HFFc6 (cell line): ENCODE measurements at regions not wholly inside any gene's neighbourhood (a gene's known extent, or its start where the extent isn't known, plus 50 kb on each side); places are given as distances from the start of the nearest gene placed in this dataset.

Experiments used
- DNase-seq: peaks from one replicate; pipeline ENCODE4 v3.0.0-alpha.2; 2018
- H3K27ac Mint-ChIP-seq: 2 replicates; pipeline ENCODE4 v1.8.0; 2020; ENCODE audit warnings: mild to moderate bottlenecking, mixed read lengths
- H3K27me3 Mint-ChIP-seq: 2 replicates; pipeline ENCODE4 v1.8.0; 2021; ENCODE audit warnings: mild to moderate bottlenecking, moderate library complexity, mixed read lengths; ENCODE audit not compliant: insufficient read depth
- H3K36me3 Mint-ChIP-seq: 2 replicates; pipeline ENCODE4 v1.8.0; 2021; ENCODE audit warnings: low read depth, mixed read lengths
- H3K4me1 Mint-ChIP-seq: 2 replicates; pipeline ENCODE4 v1.8.0; 2020; ENCODE audit warnings: low read depth, mixed read lengths
- H3K4me3 Mint-ChIP-seq: 2 replicates; pipeline ENCODE4 v1.8.0; 2020; ENCODE audit warnings: mild to moderate bottlenecking, moderate library complexity, mixed read lengths
- H3K9me3 Mint-ChIP-seq: 2 replicates; pipeline ENCODE4 v1.8.0; 2020; ENCODE audit warnings: mild to moderate bottlenecking, mixed read lengths
- TF ChIP-seq, protein P1 (sequence below): fragments of 200-600 bp; sonication (generic); IDR thresholded peaks from 2 replicates; pipeline ENCODE4 v1.5.0; 2021; ENCODE audit warnings: antibody characterized with exemption, mild to moderate bottlenecking

DNA sequence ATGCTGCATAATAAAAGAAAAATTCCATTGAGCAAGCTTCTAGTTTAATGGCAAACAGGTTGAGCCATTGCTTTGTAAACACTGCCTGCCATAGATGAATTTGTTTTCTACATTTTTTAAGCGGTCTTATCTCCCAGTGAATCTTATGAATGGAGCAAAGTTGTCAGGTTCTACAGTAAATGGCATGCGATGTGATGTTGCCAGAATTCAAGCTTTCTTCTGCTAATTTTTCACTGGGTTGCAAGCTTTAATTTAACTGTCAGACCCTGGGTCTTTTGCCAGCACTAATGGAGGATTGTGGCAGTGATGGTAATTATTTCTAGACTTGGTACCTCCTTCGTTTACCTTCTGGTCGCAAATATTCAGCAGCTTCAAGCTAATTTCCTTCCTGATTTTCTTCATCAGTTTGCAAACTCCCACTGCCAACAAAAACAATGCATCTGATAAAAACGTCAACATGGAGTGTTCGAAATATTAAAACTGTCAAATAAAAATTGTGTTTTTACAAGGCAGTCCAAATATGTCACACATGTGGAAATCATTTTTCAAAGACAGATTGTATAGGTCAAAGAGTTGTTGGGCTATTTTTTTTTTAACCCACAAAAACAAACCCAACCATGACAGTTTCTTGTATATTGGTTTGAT, 274.2 kb upstream of the ERCC4 start:
- H3K27ac Mint-ChIP-seq = no peak overlapping the region
- TF ChIP-seq, protein P1, sequence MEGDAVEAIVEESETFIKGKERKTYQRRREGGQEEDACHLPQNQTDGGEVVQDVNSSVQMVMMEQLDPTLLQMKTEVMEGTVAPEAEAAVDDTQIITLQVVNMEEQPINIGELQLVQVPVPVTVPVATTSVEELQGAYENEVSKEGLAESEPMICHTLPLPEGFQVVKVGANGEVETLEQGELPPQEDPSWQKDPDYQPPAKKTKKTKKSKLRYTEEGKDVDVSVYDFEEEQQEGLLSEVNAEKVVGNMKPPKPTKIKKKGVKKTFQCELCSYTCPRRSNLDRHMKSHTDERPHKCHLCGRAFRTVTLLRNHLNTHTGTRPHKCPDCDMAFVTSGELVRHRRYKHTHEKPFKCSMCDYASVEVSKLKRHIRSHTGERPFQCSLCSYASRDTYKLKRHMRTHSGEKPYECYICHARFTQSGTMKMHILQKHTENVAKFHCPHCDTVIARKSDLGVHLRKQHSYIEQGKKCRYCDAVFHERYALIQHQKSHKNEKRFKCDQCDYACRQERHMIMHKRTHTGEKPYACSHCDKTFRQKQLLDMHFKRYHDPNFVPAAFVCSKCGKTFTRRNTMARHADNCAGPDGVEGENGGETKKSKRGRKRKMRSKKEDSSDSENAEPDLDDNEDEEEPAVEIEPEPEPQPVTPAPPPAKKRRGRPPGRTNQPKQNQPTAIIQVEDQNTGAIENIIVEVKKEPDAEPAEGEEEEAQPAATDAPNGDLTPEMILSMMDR = no peak

DNA sequence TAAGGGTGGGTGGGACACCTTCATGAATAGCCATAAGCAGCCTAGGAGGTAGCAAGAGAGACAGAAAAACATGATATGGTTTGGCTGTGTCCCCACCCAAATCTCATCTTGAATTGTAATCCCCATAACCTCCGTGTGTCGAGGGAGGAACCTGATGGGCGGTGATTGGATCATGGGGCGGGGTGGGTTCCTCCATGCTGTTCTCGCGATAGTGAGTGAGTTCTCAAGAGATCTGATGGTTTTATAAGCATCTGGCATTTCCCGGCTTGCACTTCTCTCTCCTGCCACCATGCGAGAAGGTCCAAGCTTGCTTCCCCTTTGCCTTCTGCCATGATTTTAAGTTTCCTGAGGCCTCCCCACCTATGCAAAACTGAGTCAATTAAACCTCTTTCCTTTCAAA, 259.1 kb upstream of the ERCC4 start:
- Mint-ChIP-seq H3K36me3 (no peaks in the 10 kb centered on the region), H3K4me3 (no peak overlapping the region), H3K4me1 (no peaks in the 10 kb centered on the region), H3K27me3 (no peaks in the 10 kb centered on the region), H3K9me3 (peaks cover 41% of the 10 kb centered on the region), H3K27ac (no peak overlapping the region)
- TF ChIP-seq, protein P1 = no peak
- DNase-seq = no peak

More for the DNA sequence above, 274.2 kb upstream of the ERCC4 start:
- Mint-ChIP-seq H3K9me3 (peaks cover 39% of the 10 kb centered on the region), H3K36me3 (peaks cover 11% of the 10 kb centered on the region; the same call in 1 of the 2 replicates), H3K27me3 (no peaks in the 10 kb centered on the region; the same call in none of the 2 replicates), H3K4me1 (no peaks in the 10 kb centered on the region), H3K4me3 (no peak overlapping the region)
- no peak for DNase-seq

DNA sequence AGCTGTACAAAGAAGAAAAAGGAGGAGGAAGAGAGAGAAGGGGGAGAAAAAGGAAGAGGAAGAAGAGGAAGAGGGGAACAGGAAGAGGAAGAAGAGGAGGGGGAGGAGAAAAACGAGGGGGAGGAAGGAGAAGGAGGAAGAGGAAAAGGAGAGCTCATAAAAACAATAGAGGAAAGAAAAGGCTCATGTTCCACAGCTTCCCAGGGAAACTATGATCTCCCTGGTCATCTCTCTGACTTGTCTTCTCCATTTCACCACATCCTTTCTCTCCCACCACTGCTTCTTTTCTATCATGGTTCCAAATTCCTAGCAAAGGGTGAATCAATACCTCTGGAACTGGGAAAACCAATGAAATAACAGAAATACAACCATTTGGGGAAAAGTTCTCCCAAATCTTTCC, 254.1 kb upstream of the ERCC4 start:
- no peaks in the 10 kb centered on the region for H3K4me1 Mint-ChIP-seq

DNA sequence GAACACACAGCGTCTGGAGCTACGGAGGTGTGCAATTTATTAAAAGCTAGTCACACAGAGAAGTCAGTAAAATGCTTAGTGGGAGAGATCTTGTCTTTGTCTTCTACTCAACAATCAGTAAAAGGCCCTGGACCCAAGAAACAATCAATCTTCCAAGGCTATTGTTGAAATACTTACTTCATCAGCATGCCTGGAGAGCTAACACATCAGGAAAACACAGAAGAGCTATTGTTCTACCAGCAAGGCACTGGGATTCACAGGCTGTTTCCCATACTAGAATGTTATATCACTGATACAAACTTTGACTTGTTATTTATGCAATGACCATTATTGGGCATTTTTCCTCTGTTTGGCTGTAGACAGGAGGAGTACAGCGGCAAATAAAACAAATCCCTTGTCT, 247.8 kb upstream of the ERCC4 start:
- peaks cover 47% of the 10 kb centered on the region for H3K9me3 Mint-ChIP-seq
- no peak overlapping the region for H3K27ac Mint-ChIP-seq
- DNase-seq = no peak
- TF ChIP-seq, protein P1 = no peak
- no peaks in the 10 kb centered on the region for H3K4me1 Mint-ChIP-seq
- H3K36me3 Mint-ChIP-seq = no peaks in the 10 kb centered on the region; the same call in 1 of the 2 replicates
- no peak overlapping the region for H3K4me3 Mint-ChIP-seq
- no peaks in the 10 kb centered on the region for H3K27me3 Mint-ChIP-seq

More for the DNA sequence above, 254.1 kb upstream of the ERCC4 start:
- Mint-ChIP-seq H3K27me3 (no peaks in the 10 kb centered on the region), H3K27ac (no peak overlapping the region), H3K4me3 (no peak overlapping the region), H3K9me3 (peaks cover 51% of the 10 kb centered on the region), H3K36me3 (no peaks in the 10 kb centered on the region; the same call in 1 of the 2 replicates)
- TF ChIP-seq, protein P1 = no peak
- DNase-seq = no peak

DNA sequence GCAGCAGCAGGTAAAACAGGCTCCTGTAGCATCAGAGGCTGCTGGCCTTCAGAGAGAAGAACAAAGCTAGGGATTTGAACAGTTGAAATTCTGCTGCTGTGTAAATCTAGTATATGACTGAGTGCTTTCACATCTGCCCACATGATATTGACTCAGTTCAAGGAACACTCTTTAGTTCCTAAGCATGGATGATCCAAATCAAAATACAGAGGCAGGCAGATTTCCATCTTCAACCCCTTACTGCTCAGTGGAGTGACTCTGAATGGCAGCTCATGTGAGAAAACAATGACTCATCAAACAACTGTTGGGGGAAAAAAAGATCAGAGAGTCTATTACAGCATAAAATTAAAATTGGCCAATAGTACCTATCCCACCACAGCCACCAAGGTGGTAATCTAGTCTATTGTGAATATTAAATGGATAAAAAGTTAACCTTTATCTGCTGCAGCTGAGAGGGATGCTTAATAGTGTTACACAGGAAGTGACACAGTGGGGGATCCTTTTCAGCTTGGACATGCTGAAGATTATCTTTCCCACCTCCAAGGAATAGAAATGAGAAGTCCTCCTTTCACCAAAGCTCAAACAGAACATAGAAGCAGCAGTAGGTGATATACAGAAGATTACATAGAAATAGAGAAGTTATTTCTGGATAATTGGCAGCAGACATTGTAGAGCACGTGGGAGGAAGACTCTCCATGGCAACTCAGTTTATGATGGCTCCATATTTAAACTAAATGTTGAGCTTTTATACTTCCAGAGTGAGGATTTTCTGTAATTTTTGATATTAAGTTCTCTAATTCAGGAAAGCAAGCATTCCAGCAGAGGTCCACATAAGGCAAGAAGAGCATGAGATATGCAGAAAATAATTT, 239.7 kb upstream of the ERCC4 start:
- no peaks in the 10 kb centered on the region for H3K4me1 Mint-ChIP-seq
- no peaks in the 10 kb centered on the region; the same call in 1 of the 2 replicates for H3K27me3 Mint-ChIP-seq
- TF ChIP-seq, protein P1 = no peak
- no peak for DNase-seq
- no peak overlapping the region for H3K27ac Mint-ChIP-seq
- H3K9me3 Mint-ChIP-seq = peaks cover 57% of the 10 kb centered on the region
- H3K36me3 Mint-ChIP-seq = no peaks in the 10 kb centered on the region
- H3K4me3 Mint-ChIP-seq = no peak overlapping the region
